Fibroblast of pulmonary artery (primary cell): ENCODE measurements at regions not wholly inside any gene's neighbourhood (a gene's known extent, or its start where the extent isn't known, plus 50 kb on each side); places are given as distances from the start of the nearest gene placed in this dataset.

ENCODE experiments used
- DNase-seq: peaks from one replicate; pipeline ENCODE4 v3.0.0-alpha.2; 2010; ENCODE audit warnings: low read depth
- H3K4me3 ChIP-seq: replicated peaks from 2 replicates; pipeline ENCODE4 v1.5.1; 2011; ENCODE audit warnings: low read depth, mild to moderate bottlenecking, control low read depth, low read length, moderate library complexity
- CTCF ChIP-seq: IDR thresholded peaks from 2 replicates; pipeline ENCODE4 v1.5.1; 2011; ENCODE audit warnings: mild to moderate bottlenecking, control low read depth, low read length, inconsistent platforms; ENCODE audit errors: missing control alignments

- no peak for DNase-seq
- H3K4me3 ChIP-seq: no peak overlapping the region
- TF ChIP-seq CTCF: no peak
These were observed 51.3 kb upstream of the PTPN3 start for GRCh38 chr9:109549386-109549785.

GRCh38 chr9:109551651-109552050 is 53.5 kb upstream of the PTPN3 start:
- no peak overlapping the region for H3K4me3 ChIP-seq
- no peak for TF ChIP-seq CTCF
- DNase-seq: no peak

- no peak overlapping the region for H3K4me3 ChIP-seq
- no peak for DNase-seq
- no peak for TF ChIP-seq CTCF
These were observed 57.1 kb upstream of the PTPN3 start for GRCh38 chr9:109555215-109555614.

- no peak for TF ChIP-seq CTCF
- no peak for DNase-seq
- H3K4me3 ChIP-seq: no peak overlapping the region
These were observed 58.0 kb upstream of the PTPN3 start for GRCh38 chr9:109556061-109556460.

GRCh38 chr9:109556786-109557185 is 58.7 kb upstream of the PTPN3 start:
- no peak for DNase-seq
- no peak overlapping the region for H3K4me3 ChIP-seq

GRCh38 chr9:109557481-109557880 is 59.4 kb upstream of the PTPN3 start:
- no peak for TF ChIP-seq CTCF
- no peak for DNase-seq
- H3K4me3 ChIP-seq: no peak overlapping the region

More at GRCh38 chr9:109556786-109557185, 58.7 kb upstream of the PTPN3 start:
- TF ChIP-seq CTCF: no peak

- TF ChIP-seq CTCF: no peak
- H3K4me3 ChIP-seq: no peak overlapping the region
- DNase-seq: no peak
These were observed 60.6 kb upstream of the PTPN3 start for GRCh38 chr9:109558718-109559151.
